ENCODE measurements at regions not wholly inside any gene's neighbourhood (a gene's known extent, or its start where the extent isn't known, plus 50 kb on each side); places are given as distances from the start of the nearest gene placed in this dataset.

GRCh38 chr3:193782747-193783146 is 189.7 kb downstream of the OPA1 start:
- H3K4me1 ChIP-seq = peaks cover 0 to 20% (median 11%) of the 10 kb centered on the region in 6 donors
- no peak for DNase-seq
- intact Hi-C loops (cut with DNase I; ENCODE audit: low total_unique reads) = loop anchor here (5.0 kb wide), 1 partner anchor 355 kb away; the partner anchor contains the start of gene HES1
- no peak for TF ChIP-seq CTCF (IDR thresholded peaks at IDR 0.05 in 8 of 11, conservative IDR thresholded peaks at IDR 0.05 in 3 of 11)
- TF ChIP-seq POLR2A (IDR thresholded peaks at IDR 0.05) = no peak
- no peak for TF ChIP-seq POLR2AphosphoS5 (IDR thresholded peaks at IDR 0.05)
- no peak overlapping the region for H3K4me3 ChIP-seq
- H3K9me3 ChIP-seq = no peaks in the 10 kb centered on the region
- 87 to 97% (median 90%) methylated on average over 3 of the region's 3 CpGs for WGBS, 5 donors
- H3K27me3 ChIP-seq (replicated peaks in 1 of 7) = peaks cover 0 to 47% (median 0%) of the 10 kb centered on the region in 7 donors
- no peak overlapping the region for H3K27ac ChIP-seq
- H3K36me3 ChIP-seq = no peaks in the 10 kb centered on the region

GRCh38 chr3:193783166-193783896 is 190.3 kb downstream of the OPA1 start:
- no peak overlapping the region for H3K4me3 ChIP-seq
- DNase-seq = no peak
- no peak overlapping the region for H3K27ac ChIP-seq
- no peaks in the 10 kb centered on the region for H3K9me3 ChIP-seq
- WGBS, 5 donors = 85 to 97% (median 89%) methylated on average over 5 of the region's 5 CpGs
- peaks cover 0 to 45% (median 0%) of the 10 kb centered on the region in 7 donors for H3K27me3 ChIP-seq (replicated peaks in 1 of 7)
- peaks cover 4 to 24% (median 16%) of the 10 kb centered on the region in 6 donors for H3K4me1 ChIP-seq
- TF ChIP-seq CTCF (IDR thresholded peaks at IDR 0.05 in 8 of 11, conservative IDR thresholded peaks at IDR 0.05 in 3 of 11) = no peak
- no peak for TF ChIP-seq POLR2AphosphoS5 (IDR thresholded peaks at IDR 0.05)
- TF ChIP-seq POLR2A (IDR thresholded peaks at IDR 0.05) = no peak
- no peaks in the 10 kb centered on the region for H3K36me3 ChIP-seq
- intact Hi-C loops (cut with DNase I; ENCODE audit: low total_unique reads) = loop anchor here (5.0 kb wide), 1 partner anchor 354 kb away; the partner anchor contains the start of gene HES1

GRCh38 chr3:193784822-193785221 is 191.8 kb downstream of the OPA1 start:
- Histone ChIP-seq H3K36me3 (no peaks in the 10 kb centered on the region), H3K27ac (no peak overlapping the region), H3K4me3 (no peak overlapping the region), H3K27me3 (replicated peaks in 1 of 7) (peaks cover 0 to 30% (median 0%) of the 10 kb centered on the region in 7 donors), H3K9me3 (no peaks in the 10 kb centered on the region), H3K4me1 (peaks cover 7 to 30% (median 19%) of the 10 kb centered on the region in 6 donors)
- intact Hi-C loops (cut with DNase I; ENCODE audit: low total_unique reads) = loop anchor here (5.0 kb wide), 2 partner anchors 352 to 527 kb away; partner anchors contain the start of gene HES1
- no peak for DNase-seq
- WGBS, 5 donors = 77 to 97% (median 82%) methylated on average over 1 of the region's 1 CpG
- TF ChIP-seq POLR2A (IDR thresholded peaks at IDR 0.05) (no peak), CTCF (IDR thresholded peaks at IDR 0.05 in 8 of 11, conservative IDR thresholded peaks at IDR 0.05 in 3 of 11) (no peak), POLR2AphosphoS5 (IDR thresholded peaks at IDR 0.05) (no peak)

- Histone ChIP-seq H3K4me3 (no peak overlapping the region), H3K27ac (no peak overlapping the region)
These were observed 194.5 kb downstream of the OPA1 start for GRCh38 chr3:193787496-193787870.

More at GRCh38 chr3:193787496-193787870, 194.5 kb downstream of the OPA1 start:
- H3K27me3 ChIP-seq (replicated peaks in 1 of 7) = peaks cover 0 to 17% (median 0%) of the 10 kb centered on the region in 7 donors
- WGBS, 5 donors = 89 to 93% (median 89%) methylated on average over 9 to 12 of the region's 12 CpGs
- intact Hi-C loops (cut with DNase I; ENCODE audit: low total_unique reads) = loop anchor here (5.0 kb wide), 1 partner anchor 525 kb away; no protein-coding TSS in a partner anchor
- no peak for DNase-seq
- H3K4me1 ChIP-seq = peaks cover 7 to 24% (median 9%) of the 10 kb centered on the region in 6 donors
- no peak for TF ChIP-seq CTCF (IDR thresholded peaks at IDR 0.05 in 8 of 11, conservative IDR thresholded peaks at IDR 0.05 in 3 of 11)
- no peak for TF ChIP-seq POLR2AphosphoS5 (IDR thresholded peaks at IDR 0.05)
- no peak for TF ChIP-seq POLR2A (IDR thresholded peaks at IDR 0.05)
- H3K36me3 ChIP-seq = no peaks in the 10 kb centered on the region
- H3K9me3 ChIP-seq = no peaks in the 10 kb centered on the region
